HG02981 (cell line): ENCODE measurements at regions not wholly inside any gene's neighbourhood (a gene's known extent, or its start where the extent isn't known, plus 50 kb on each side); places are given as distances from the start of the nearest gene placed in this dataset.
"Not testable (repeated sequence)": the region's sequence is repeated elsewhere in the genome, so short reads cannot be mapped to it uniquely, and the experiment has no call there.

Experiments
- ATAC-seq: cut with Tn5 transposase; IDR thresholded peaks from one replicate; pipeline ENCODE4 v1.9.1; 2021; ENCODE audit warnings: mild to moderate bottlenecking, moderate library complexity; ENCODE audit not compliant: unreplicated experiment

DNA sequence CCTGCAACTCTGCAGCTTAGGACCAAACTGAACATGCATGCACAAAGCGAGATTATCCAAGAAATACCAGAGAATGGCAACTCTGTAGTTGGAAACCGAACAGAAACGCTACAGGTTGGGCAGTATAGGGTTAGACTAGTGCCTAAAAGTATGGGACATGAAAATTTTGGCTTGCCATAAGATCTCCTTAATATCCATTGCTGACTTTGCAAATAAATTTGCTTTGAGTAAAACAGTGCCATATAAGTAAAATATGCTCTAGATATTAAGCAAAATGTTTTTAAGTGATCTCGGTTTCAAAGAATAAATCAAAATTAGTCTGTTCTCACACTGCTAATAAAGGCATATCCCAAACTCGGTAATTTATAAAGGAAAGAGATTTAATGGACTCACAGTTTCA is 456.0 kb downstream of the PRDM9 start:
- no peak for ATAC-seq

- no peak for ATAC-seq
Measured at GRCh38 chr5:23977365-23977764, 470.0 kb downstream of the PRDM9 start.

- no peak for ATAC-seq
Measured at GRCh38 chr5:23977997-23978396, 470.6 kb downstream of the PRDM9 start.

DNA sequence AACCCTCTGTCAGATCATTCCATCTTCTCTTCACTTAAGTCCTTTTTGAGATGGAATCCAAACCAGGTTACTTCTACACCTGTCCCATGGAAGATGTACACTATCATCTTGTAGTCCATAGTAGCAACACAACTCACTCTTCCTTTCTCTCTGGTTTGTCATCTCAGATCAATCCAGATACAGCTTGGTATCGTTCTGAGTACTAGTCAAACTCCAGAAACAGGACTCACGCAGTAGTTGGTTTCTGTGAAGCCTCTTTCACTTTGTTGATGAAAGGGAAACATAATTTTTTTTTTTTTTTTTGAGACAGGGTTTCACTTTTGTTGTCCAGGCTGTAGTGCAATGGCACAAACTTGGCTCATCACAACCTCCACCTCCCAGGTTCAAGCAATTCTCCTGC is 484.0 kb downstream of the PRDM9 start:
- no peak for ATAC-seq

GRCh38 chr5:23994581-23995370 is 487.4 kb downstream of the PRDM9 start:
- no peak for ATAC-seq

- no peak for ATAC-seq
Measured at GRCh38 chr5:23996525-23996924, 489.1 kb downstream of the PRDM9 start.

- no peak for ATAC-seq
Measured at GRCh38 chr5:24005384-24005783, 498.0 kb downstream of the PRDM9 start.

GRCh38 chr5:24017710-24018109 is 510.3 kb downstream of the PRDM9 start:
- not testable (repeated sequence) for ATAC-seq

- no peak for ATAC-seq
Measured at GRCh38 chr5:24026288-24026687, 518.9 kb downstream of the PRDM9 start.

- ATAC-seq, result no peak
Measured at GRCh38 chr5:24042688-24043087, 535.3 kb downstream of the PRDM9 start.

- no peak for ATAC-seq
Measured at GRCh38 chr5:24045046-24045445, 537.6 kb downstream of the PRDM9 start.

GRCh38 chr5:24053737-24054136 is 546.3 kb downstream of the PRDM9 start:
- no peak for ATAC-seq

DNA sequence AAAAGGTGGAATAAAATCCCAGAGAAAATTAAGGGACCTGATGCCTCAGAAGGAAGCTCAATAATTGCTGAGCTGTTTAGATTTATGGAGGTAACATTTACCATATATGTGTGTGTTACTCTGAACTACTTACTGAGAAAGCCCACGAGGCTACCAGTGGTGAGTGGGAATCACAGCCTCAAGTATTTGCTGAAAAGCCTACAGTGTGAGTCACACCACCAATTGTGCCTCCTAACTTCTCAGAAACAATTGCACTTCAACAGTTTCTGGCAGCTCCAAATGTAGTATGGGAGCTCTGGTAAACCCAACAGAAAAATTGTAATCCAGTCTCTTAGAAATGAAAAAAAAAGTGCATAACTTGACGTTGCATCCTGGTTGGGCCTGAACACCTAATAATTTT is 551.6 kb downstream of the PRDM9 start:
- no peak for ATAC-seq

- no peak for ATAC-seq
Measured at GRCh38 chr5:24059716-24060115, 552.3 kb downstream of the PRDM9 start.

- ATAC-seq, result no peak
Measured at GRCh38 chr5:24065779-24066178, 558.4 kb downstream of the PRDM9 start.

DNA sequence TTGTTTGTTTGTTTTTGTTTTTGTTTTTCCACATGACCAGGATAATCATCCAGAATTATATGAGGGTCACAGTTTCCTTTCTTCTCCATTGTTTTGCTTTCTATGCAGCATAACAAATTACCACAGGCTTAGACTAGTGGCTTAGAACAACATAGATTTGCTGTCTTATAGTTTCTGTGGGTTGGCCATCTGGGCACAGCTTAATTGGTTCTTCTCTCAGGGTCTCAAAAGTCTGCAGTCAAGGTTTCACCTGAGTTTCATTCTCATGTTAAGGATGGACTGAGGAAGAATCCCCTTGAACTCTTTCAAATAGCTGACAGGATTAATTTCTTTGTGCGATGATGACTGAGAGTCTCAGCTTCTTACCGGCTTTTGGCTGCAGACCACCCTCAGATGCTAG is 559.8 kb downstream of the PRDM9 start:
- ATAC-seq, result no peak

DNA sequence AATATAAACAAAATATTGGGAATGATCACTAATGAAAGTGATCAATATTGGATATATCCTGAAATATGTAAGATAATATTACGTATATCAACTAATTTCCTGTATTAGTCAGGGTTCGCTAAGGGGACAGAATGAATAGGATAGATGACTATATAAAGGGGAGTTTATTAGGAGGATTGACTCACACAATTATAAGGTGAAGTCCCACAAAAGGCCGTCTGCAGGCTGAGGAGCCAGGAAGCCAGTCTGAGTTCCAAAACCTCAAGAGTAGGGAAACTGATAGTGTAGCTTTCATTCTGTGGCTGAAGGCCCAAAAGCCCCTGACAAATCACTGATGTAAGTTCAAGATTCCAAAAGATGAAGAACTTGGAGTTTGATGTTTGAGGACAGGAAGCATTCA is 561.1 kb downstream of the PRDM9 start:
- no peak for ATAC-seq

DNA sequence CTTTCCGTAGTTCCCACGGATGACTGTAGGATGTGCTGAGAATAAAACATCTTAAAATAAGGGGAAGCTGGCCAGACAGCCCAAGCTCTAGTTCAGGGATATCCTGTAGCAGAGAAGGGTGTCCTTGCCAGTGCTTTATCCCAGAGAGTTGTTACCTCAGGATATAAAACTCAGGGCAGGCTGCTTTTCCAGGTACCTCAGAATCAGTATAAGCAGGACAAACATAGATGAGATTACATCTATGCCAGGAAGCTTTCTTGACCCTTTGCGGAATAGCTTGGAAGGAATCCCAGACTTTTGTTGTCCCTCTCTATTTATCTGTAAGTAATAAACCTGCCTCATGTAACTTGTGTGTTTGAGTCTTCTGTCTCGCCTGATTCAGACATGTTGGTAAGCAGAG is 565.7 kb downstream of the PRDM9 start:
- no peak for ATAC-seq

- ATAC-seq, result no peak
Measured at GRCh38 chr5:24080046-24080445, 564.7 kb downstream of the CDH10 start.

- no peak for ATAC-seq
Measured at GRCh38 chr5:24094081-24094679, 550.6 kb downstream of the CDH10 start.

DNA sequence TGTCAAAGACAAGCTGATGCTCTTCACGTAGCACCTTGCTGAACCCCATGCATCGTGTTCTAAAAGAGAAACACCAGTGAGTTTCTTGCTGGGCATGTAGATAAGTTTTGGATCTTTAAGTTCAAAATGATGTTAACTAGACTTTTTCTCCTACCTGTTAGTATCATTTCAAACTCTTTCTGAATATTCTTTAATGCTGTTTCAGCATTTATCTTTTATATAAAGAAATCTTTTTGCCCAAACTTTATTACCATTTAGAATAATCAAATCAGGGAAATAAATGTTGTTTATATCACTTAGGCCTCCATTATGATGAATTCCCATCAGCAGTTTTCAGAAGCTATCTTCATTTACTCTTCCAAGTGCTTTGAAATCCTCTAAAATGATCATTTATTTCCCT is 542.8 kb downstream of the CDH10 start:
- ATAC-seq, result no peak

- no peak for ATAC-seq
Measured at GRCh38 chr5:24103451-24104023, 541.2 kb downstream of the CDH10 start.
